GM12891 (cell line): ENCODE measurements at regions not wholly inside any gene's neighbourhood (a gene's known extent, or its start where the extent isn't known, plus 50 kb on each side); places are given as distances from the start of the nearest gene placed in this dataset.

Experiments
- DNase-seq: peaks from one replicate; pipeline ENCODE4 v3.0.0; 2011; ENCODE audit warnings: low spot score; ENCODE audit not compliant: insufficient read length
- FAIRE-seq: peaks from 2 replicates; lab custom pipeline; 2011; peaks lifted over from hg19 to GRCh38; lab: Jason Lieb, UNC
- PAX5 ChIP-seq: IDR thresholded peaks from 2 replicates; pipeline ENCODE4 v1.6.1; 2011; ENCODE audit warnings: low read length, moderate library complexity, mild to moderate bottlenecking; ENCODE audit not compliant: insufficient read depth, severe bottlenecking
- POLR2A ChIP-seq: IDR thresholded peaks from 2 replicates; pipeline ENCODE4 v1.6.1; 2011; ENCODE audit warnings: low read depth, low read length, control low read depth
- POLR2AphosphoS5 ChIP-seq: IDR thresholded peaks from 2 replicates; pipeline ENCODE4 v1.6.1; 2011; ENCODE audit warnings: low read depth, low read length, control low read depth
- POU2F2 ChIP-seq: IDR thresholded peaks from 2 replicates; pipeline ENCODE4 v1.6.1; 2011; ENCODE audit warnings: low read depth, mild to moderate bottlenecking, control low read depth, low read length, moderate library complexity
- SPI1 ChIP-seq: IDR thresholded peaks from 2 replicates; pipeline ENCODE4 v1.6.1; 2011; ENCODE audit warnings: low read depth, low read length, control low read depth
- TAF1 ChIP-seq: IDR thresholded peaks from 2 replicates; pipeline ENCODE4 v1.6.1; 2011; ENCODE audit warnings: low read depth, low read length, control low read depth

- no peak for TF ChIP-seq POLR2A
- TF ChIP-seq SPI1: no peak
- no peak for TF ChIP-seq PAX5
- TF ChIP-seq TAF1: no peak
- no peak for TF ChIP-seq POU2F2
- no peak for TF ChIP-seq POLR2AphosphoS5
- FAIRE-seq: no peak
- DNase-seq: no peak
Observed at GRCh38 chr5:6861667-6862066, 148.4 kb downstream of the TENT4A start.

GRCh38 chr5:6862306-6862705, 149.1 kb downstream of the TENT4A start:
- no peak for FAIRE-seq
- no peak for DNase-seq
- TF ChIP-seq POU2F2 (no peak), POLR2A (no peak), SPI1 (no peak), PAX5 (no peak), POLR2AphosphoS5 (no peak), TAF1 (no peak)

DNA sequence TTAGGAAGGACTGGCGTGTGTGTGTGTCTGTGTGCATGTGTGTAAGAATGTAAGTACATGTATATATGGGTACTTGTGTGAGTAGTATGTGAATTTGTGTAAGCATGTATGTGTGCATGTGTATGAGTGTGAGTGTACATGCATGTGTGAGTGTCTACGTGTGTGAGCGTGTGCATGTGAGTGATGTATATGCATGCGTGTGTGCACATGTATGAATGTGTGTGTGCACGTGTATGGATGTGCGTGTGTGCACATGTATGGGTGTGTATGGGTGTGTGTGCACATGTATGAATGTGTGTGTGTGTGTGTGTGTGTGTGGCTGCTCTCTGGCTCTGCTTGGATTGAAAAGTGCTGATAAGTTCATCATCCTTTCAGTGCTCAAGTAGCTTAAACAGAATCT, 154.5 kb downstream of the TENT4A start:
- DNase-seq (no peak), FAIRE-seq (no peak)
- no peak for TF ChIP-seq TAF1
- no peak for TF ChIP-seq POLR2AphosphoS5
- no peak for TF ChIP-seq SPI1
- TF ChIP-seq PAX5: no peak

GRCh38 chr5:6868171-6868570, 154.9 kb downstream of the TENT4A start:
- TF ChIP-seq POLR2A (no peak), POU2F2 (no peak), PAX5 (no peak), TAF1 (no peak), SPI1 (no peak), POLR2AphosphoS5 (no peak)
- no peak for DNase-seq

GRCh38 chr5:6868575-6869215, 155.5 kb downstream of the TENT4A start:
- FAIRE-seq (no peak), DNase-seq (no peak)
- TF ChIP-seq POLR2AphosphoS5 (no peak), POU2F2 (no peak), SPI1 (no peak), PAX5 (no peak), TAF1 (no peak), POLR2A (no peak)

More at GRCh38 chr5:6868171-6868570, 154.9 kb downstream of the TENT4A start:
- no peak for FAIRE-seq

DNA sequence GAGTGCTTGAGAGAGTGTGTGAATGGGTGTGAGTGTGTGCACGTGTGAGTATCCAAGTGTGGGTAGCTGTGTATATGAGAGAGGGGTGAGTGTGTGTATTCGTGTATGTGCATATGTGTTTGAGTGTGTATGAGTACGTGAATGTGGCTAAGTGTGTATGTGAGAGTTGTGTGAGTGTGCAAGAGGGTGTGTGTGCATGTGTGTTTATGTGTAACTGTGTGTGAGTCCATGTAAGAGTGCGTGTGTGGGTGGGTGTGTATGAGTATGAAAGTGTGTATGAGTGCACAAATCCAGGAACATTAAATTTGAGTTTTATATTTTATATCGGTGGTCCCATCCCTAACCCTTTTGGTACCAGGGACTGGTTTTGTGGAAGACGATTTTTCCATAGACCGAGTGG, 156.4 kb downstream of the TENT4A start:
- DNase-seq: no peak
- no peak for FAIRE-seq
- TF ChIP-seq POLR2A (no peak), SPI1 (no peak), PAX5 (no peak), POU2F2 (no peak), POLR2AphosphoS5 (no peak), TAF1 (no peak)

DNA sequence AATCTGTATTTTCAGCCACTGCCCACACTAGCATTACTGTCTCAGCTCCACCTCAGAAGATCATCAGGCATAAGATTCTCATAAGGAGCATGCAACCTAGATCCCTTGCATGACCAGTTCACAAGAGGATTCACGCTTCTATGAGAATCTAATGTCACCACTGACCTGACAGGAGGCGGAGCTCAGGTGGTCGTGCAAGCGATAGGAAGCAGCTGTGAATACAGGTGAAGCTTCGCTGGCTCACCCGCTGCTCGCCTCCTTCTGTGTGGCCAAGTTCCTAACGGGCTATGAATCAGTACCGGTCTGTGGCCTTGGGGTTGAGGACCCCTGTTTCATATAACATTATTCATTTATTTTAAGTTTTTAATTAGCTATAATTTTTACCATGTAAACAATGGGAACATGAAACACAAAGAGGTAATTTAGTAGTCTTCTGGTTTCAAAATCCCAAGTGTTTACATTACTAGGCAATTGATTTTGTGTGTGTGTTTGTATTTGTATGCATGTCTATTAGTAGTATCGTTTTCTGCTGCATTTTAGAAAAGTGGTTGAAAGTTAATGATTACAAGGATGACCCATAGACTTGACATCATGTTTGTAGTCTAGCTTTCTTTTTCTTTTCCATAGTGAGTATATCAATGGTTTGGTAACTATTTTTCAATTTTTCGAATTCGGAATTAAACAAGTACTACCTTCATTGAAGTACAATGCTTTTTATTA, 159.4 kb downstream of the TENT4A start:
- no peak for TF ChIP-seq PAX5
- TF ChIP-seq POU2F2: no peak
- DNase-seq: no peak
- FAIRE-seq: no peak

DNA sequence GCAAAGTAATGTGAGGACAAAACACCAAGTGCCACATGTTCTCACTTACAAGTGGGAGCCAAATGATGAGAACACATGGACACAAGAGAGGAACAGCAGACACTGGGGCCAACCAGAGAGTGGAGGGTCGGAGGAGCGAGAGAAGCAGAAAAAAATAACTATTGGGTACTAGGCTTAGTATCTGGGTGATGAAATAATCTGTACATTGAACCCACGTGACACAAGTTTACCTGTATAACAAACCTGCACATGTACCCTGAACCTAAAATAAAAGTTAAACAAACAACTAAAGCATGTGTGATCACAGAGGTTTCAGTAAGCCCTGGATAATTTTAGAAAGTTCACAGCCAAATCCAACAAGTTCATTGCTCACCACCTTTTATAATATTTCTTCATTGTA, 160.1 kb downstream of the TENT4A start:
- no peak for TF ChIP-seq POLR2A
- TF ChIP-seq SPI1: no peak
- no peak for TF ChIP-seq PAX5
- no peak for TF ChIP-seq POLR2AphosphoS5
- TF ChIP-seq TAF1: no peak
- no peak for TF ChIP-seq POU2F2
- FAIRE-seq (no peak), DNase-seq (no peak)

GRCh38 chr5:6875376-6875775, 162.1 kb downstream of the TENT4A start:
- DNase-seq (no peak), FAIRE-seq (no peak)
- TF ChIP-seq POLR2AphosphoS5: no peak
- no peak for TF ChIP-seq POU2F2
